ENCODE measurements at regions not wholly inside any gene's neighbourhood (a gene's known extent, or its start where the extent isn't known, plus 50 kb on each side); places are given as distances from the start of the nearest gene placed in this dataset.

- TF ChIP-seq EP300 (IDR thresholded peaks at IDR 0.05) (no peak), POLR2A (IDR thresholded peaks at IDR 0.05) (no peak)
- TF ChIP-seq, protein P1, sequence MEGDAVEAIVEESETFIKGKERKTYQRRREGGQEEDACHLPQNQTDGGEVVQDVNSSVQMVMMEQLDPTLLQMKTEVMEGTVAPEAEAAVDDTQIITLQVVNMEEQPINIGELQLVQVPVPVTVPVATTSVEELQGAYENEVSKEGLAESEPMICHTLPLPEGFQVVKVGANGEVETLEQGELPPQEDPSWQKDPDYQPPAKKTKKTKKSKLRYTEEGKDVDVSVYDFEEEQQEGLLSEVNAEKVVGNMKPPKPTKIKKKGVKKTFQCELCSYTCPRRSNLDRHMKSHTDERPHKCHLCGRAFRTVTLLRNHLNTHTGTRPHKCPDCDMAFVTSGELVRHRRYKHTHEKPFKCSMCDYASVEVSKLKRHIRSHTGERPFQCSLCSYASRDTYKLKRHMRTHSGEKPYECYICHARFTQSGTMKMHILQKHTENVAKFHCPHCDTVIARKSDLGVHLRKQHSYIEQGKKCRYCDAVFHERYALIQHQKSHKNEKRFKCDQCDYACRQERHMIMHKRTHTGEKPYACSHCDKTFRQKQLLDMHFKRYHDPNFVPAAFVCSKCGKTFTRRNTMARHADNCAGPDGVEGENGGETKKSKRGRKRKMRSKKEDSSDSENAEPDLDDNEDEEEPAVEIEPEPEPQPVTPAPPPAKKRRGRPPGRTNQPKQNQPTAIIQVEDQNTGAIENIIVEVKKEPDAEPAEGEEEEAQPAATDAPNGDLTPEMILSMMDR (IDR thresholded peaks at IDR 0.05), result no peak
- no peak for DNase-seq (ENCODE audit: low spot score in 2 of 2)
- Histone ChIP-seq H3K4me1 (no peaks in the 10 kb centered on the region), H3K27me3 (no peaks in the 10 kb centered on the region), H3K27ac (no peak overlapping the region), H3K4me3 (no peak overlapping the region), H3K36me3 (no peaks in the 10 kb centered on the region), H3K9me3 (no peaks in the 10 kb centered on the region)
- WGBS, 2 donors, result 58 to 60% methylated on average over 2 of the region's 2 CpGs
Observed at GRCh38 chr5:17426104-17426749, 71.8 kb upstream of the TAF11L2 start.

- DNase-seq (ENCODE audit: low spot score in 2 of 2), result no peak
- Histone ChIP-seq H3K27me3 (no peaks in the 10 kb centered on the region), H3K4me3 (no peak overlapping the region), H3K9me3 (no peaks in the 10 kb centered on the region), H3K4me1 (no peaks in the 10 kb centered on the region), H3K27ac (no peak overlapping the region), H3K36me3 (no peaks in the 10 kb centered on the region)
- WGBS, 2 donors, result 72 to 77% methylated on average over 7 of the region's 7 CpGs
- TF ChIP-seq EP300 (IDR thresholded peaks at IDR 0.05), result no peak
- TF ChIP-seq POLR2A (IDR thresholded peaks at IDR 0.05), result no peak
Observed at GRCh38 chr5:17428176-17428800, 69.7 kb upstream of the TAF11L2 start.

GRCh38 chr5:17429353-17429752 is 68.7 kb upstream of the TAF11L2 start:
- WGBS, 2 donors, result 87 to 90% methylated on average over 4 of the region's 4 CpGs
- no peaks in the 10 kb centered on the region for H3K9me3 ChIP-seq
- TF ChIP-seq, protein P1 (IDR thresholded peaks at IDR 0.05), result no peak
- TF ChIP-seq POLR2A (IDR thresholded peaks at IDR 0.05) (no peak), EP300 (IDR thresholded peaks at IDR 0.05) (no peak)
- no peak for DNase-seq (ENCODE audit: low spot score in 2 of 2)
- no peaks in the 10 kb centered on the region for H3K4me1 ChIP-seq
- no peaks in the 10 kb centered on the region for H3K36me3 ChIP-seq
- H3K4me3 ChIP-seq, result no peak overlapping the region
- H3K27me3 ChIP-seq, result no peaks in the 10 kb centered on the region
- no peak overlapping the region for H3K27ac ChIP-seq

DNA sequence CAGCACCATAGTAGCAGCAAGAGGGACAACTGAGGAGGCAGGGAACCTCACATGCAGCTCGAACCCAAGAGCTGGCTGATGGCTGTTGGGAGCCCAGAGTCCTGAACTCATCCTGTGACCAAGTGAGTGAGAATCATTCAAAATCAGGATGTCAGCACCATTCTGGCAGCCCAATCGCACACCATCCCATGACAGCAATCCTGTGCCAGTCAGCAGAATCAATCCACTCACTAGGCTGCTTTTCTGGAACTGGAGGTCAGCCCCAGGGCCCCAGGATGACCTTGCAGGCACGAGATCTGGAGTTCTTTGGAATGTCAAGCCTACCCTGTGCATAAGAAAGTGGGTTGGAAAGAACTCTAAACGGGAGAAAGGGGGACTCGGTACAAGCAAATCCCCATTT is 67.8 kb upstream of the TAF11L2 start:
- TF ChIP-seq, protein P1 (IDR thresholded peaks at IDR 0.05), result no peak
- TF ChIP-seq EP300 (IDR thresholded peaks at IDR 0.05) (no peak), POLR2A (IDR thresholded peaks at IDR 0.05) (no peak)
- Histone ChIP-seq H3K27me3 (no peaks in the 10 kb centered on the region), H3K36me3 (no peaks in the 10 kb centered on the region), H3K27ac (no peak overlapping the region), H3K4me1 (no peaks in the 10 kb centered on the region), H3K9me3 (no peaks in the 10 kb centered on the region), H3K4me3 (no peak overlapping the region)
- WGBS, 2 donors, result 73% methylated on average over 5 of the region's 5 CpGs
- DNase-seq (ENCODE audit: low spot score in 2 of 2), result no peak

DNA sequence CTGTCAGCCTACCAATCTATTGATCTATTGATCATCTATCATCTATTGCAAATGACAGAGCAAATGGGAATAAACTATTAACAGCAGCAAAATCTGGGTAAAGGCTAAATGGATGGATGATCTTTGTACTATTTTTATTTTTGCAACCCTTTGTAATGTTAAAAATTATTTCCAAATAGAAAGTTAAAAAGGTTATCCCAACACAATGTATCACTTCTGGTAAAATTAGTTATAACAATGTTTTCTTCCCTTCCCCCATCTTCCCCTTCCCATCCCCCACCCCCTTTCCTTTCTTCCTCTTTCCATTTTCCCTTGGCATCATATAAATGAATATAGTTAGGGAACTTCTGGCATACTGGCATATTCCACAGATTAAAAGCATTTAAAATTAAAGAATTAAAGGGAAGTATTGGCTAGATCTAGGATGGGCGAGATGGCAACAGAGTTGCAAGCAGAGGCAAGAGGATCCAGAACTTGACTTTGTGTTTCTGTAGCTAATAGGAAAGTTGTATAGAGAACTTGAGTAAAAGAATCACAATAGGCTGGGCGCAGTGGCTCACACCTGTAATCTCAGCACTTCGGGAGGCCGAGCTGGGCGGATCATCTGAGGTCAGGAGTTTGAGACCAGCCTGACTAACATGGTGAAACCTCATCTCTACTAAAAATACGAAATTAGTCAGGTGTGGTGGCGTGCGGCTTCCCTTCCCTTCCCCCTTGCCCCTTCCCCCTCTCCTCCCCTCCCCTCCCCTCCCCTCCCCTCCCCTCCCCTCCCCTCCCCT is 66.6 kb upstream of the TAF11L2 start:
- Histone ChIP-seq H3K9me3 (no peaks in the 10 kb centered on the region), H3K4me3 (no peak overlapping the region), H3K4me1 (no peaks in the 10 kb centered on the region), H3K27ac (no peak overlapping the region), H3K27me3 (no peaks in the 10 kb centered on the region), H3K36me3 (no peaks in the 10 kb centered on the region)
- TF ChIP-seq, protein P1 (IDR thresholded peaks at IDR 0.05), result no peak
- no peak for TF ChIP-seq POLR2A (IDR thresholded peaks at IDR 0.05)
- no peak for TF ChIP-seq EP300 (IDR thresholded peaks at IDR 0.05)
- WGBS, 2 donors, result 76 to 93% methylated on average over 8 of the region's 8 CpGs
- no peak for DNase-seq (ENCODE audit: low spot score in 2 of 2)

All from tibial nerve (tissue), 4 donors.